Upper lobe of left lung (tissue), 4 donors: ENCODE measurements at regions not wholly inside any gene's neighbourhood (a gene's known extent, or its start where the extent isn't known, plus 50 kb on each side); places are given as distances from the start of the nearest gene placed in this dataset.

ENCODE experiments used
- EP300 ChIP-seq, 4 donors: sonication (generic); formaldehyde crosslinking; IDR thresholded peaks; one replicate each; pipeline ENCODE4 v1.5.1; 2017; ENCODE audit warnings: antibody characterized with exemption in 4 of 4, control low read depth in 2 of 4
- POLR2A ChIP-seq, 4 donors: fragments of 450-650 bp; IDR thresholded peaks; one replicate each; pipeline ENCODE4 v1.5.1; 2016 to 2017; ENCODE audit warnings: antibody characterized with exemption in 4 of 4, mild to moderate bottlenecking in 2 of 4
- POLR2AphosphoS5 ChIP-seq, 2 donors: sonication (generic); formaldehyde crosslinking; IDR thresholded peaks; one replicate each; pipeline ENCODE4 v1.5.1; 2017; ENCODE audit warnings: antibody characterized with exemption in 2 of 2
- TF ChIP-seq, protein P1 (sequence below), 6 experiments: fragments of 450-650 bp in 4 of 6; fragments of 200-600 bp in 2 of 6; sonication (generic) in 2 of 6; IDR thresholded peaks; one replicate each; pipeline ENCODE4 v1.5.1; 2016 to 2019; ENCODE audit warnings: antibody characterized with exemption in 6 of 6

- TF ChIP-seq, protein P1, sequence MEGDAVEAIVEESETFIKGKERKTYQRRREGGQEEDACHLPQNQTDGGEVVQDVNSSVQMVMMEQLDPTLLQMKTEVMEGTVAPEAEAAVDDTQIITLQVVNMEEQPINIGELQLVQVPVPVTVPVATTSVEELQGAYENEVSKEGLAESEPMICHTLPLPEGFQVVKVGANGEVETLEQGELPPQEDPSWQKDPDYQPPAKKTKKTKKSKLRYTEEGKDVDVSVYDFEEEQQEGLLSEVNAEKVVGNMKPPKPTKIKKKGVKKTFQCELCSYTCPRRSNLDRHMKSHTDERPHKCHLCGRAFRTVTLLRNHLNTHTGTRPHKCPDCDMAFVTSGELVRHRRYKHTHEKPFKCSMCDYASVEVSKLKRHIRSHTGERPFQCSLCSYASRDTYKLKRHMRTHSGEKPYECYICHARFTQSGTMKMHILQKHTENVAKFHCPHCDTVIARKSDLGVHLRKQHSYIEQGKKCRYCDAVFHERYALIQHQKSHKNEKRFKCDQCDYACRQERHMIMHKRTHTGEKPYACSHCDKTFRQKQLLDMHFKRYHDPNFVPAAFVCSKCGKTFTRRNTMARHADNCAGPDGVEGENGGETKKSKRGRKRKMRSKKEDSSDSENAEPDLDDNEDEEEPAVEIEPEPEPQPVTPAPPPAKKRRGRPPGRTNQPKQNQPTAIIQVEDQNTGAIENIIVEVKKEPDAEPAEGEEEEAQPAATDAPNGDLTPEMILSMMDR (IDR thresholded peaks at IDR 0.05) = no peak
- no peak for TF ChIP-seq EP300 (IDR thresholded peaks at IDR 0.05)
- no peak for TF ChIP-seq POLR2AphosphoS5 (IDR thresholded peaks at IDR 0.05)
- TF ChIP-seq POLR2A (IDR thresholded peaks at IDR 0.05) = no peak
Measured at GRCh38 chr7:115299397-115300037, 377.6 kb downstream of the MDFIC start.
